K562 (cell line): ENCODE measurements at regions not wholly inside any gene's neighbourhood (a gene's known extent, or its start where the extent isn't known, plus 50 kb on each side); places are given as distances from the start of the nearest gene placed in this dataset.

Experiments used
- CTCF ChIP-seq, 3 experiments: IDR thresholded peaks in 2 of 3; conservative IDR thresholded peaks in 1 of 3; 2 replicates each; pipeline ENCODE4 v1.5.1; 2011 to 2012; ENCODE audit warnings: low read length in 3 of 3, mild to moderate bottlenecking in 3 of 3, control low read depth in 2 of 3, improper control_type of control experiment in 1 of 3, inconsistent platforms in 1 of 3, low read depth in 1 of 3, mixed read lengths in 1 of 3, moderate library complexity in 1 of 3; ENCODE audit not compliant: insufficient read depth in 2 of 3
- PHF21A ChIP-seq: fragments of 450-650 bp; IDR thresholded peaks from 2 replicates; pipeline ENCODE4 v1.6.1; 2017; ENCODE audit warnings: low read depth, borderline replicate concordance
- SP2 ChIP-seq: IDR thresholded peaks from 2 replicates; pipeline ENCODE4 v1.6.1; 2011; ENCODE audit warnings: mild to moderate bottlenecking, low read depth, low read length, moderate library complexity; ENCODE audit not compliant: poor library complexity, severe bottlenecking; ENCODE audit errors: extremely low read depth
- TFE3 ChIP-seq: fragments of 450-650 bp; formaldehyde crosslinking; IDR thresholded peaks from 2 replicates; pipeline ENCODE4 v1.4.0; 2020; ENCODE audit warnings: mild to moderate bottlenecking, mixed read lengths
- ZFP36 ChIP-seq: fragments of 150-350 bp; IDR thresholded peaks from 2 replicates; pipeline ENCODE4 v1.6.1; 2018; ENCODE audit warnings: low read length, low read depth; ENCODE audit not compliant: partially characterized antibody
- ZZZ3 ChIP-seq: fragments of 450-650 bp; IDR thresholded peaks from 2 replicates; pipeline ENCODE4 v1.6.1; 2016; ENCODE audit warnings: antibody characterized with exemption, mild to moderate bottlenecking, moderate library complexity

GRCh38 chr1:81550753-81551152 lies 250.0 kb upstream of the ADGRL2 start:
- TF ChIP-seq CTCF (IDR thresholded peaks at IDR 0.05 in 2 of 3, conservative IDR thresholded peaks at IDR 0.05 in 1 of 3; ENCODE audit: insufficient read depth in 2 of 3, low read depth in 1 of 3, low read length in 3 of 3) (no peak), ZFP36 (no peak), TFE3 (CRISPR knock-in tag) (no peak), ZZZ3 (no peak), PHF21A (no peak), SP2 (no peak)
